ENCODE measurements at regions not wholly inside any gene's neighbourhood (a gene's known extent, or its start where the extent isn't known, plus 50 kb on each side); places are given as distances from the start of the nearest gene placed in this dataset.

DNA sequence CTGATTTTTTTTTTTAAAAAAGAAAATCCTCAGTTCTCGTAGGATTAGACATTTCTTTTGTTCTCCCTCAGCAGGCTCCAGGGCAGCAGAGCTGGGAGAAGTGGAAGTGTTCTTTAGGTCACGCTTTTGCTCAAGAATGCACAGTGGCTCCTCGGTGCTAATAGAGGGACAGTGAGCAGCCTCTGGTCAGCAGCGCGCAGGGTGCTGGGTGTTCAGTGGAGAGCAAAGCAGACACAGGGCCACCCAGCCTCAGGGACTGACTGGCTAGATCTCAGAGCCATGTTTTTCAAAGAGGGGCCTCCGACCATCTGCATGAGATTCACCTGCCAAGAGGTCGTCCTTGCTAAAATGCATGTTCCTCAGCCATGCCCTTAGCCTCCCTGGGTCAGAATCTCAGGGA lies 218.8 kb downstream of the HAUS1 start:
- DNase-seq (ENCODE audit: low read depth) = no peak

GRCh38 chr18:46324087-46324955 lies 220.1 kb downstream of the HAUS1 start:
- peak; percentile 40 for DNase-seq (ENCODE audit: low read depth)

GRCh38 chr18:46325895-46326294 lies 221.7 kb downstream of the HAUS1 start:
- DNase-seq (ENCODE audit: low read depth) = no peak

DNA sequence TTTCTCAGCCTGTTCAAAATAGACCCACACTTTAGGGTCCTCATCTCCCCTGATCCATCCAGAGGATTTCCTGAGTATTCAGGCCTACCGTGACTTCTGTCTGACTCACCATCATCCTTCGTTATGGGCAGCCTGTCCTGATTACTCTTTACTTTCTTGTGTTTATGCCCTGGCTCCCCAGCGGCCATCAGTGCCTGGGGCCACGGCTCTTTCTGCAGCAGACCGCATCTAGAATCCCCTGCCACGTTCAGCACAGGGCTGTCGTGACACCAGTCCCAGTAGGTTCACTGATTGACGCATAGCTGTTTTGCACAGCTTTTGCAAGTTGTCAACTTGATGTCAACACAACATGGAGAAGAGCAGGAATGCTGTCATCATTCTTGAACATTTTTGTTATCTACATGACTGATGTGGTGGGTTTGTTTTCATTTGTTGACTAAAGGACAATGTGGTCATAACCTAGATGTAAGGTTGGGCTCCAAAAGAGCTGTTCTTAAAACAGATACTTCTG lies 225.6 kb downstream of the HAUS1 start:
- no peak for DNase-seq (ENCODE audit: low read depth)

- DNase-seq (ENCODE audit: low read depth) = no peak
Observed at GRCh38 chr18:46331316-46331715, 227.1 kb downstream of the HAUS1 start.

- DNase-seq (ENCODE audit: low read depth) = no peak
Observed at GRCh38 chr18:46332286-46332801, 228.2 kb downstream of the HAUS1 start.

GRCh38 chr18:46332921-46333341 lies 228.7 kb downstream of the HAUS1 start:
- DNase-seq (ENCODE audit: low read depth) = no peak

DNA sequence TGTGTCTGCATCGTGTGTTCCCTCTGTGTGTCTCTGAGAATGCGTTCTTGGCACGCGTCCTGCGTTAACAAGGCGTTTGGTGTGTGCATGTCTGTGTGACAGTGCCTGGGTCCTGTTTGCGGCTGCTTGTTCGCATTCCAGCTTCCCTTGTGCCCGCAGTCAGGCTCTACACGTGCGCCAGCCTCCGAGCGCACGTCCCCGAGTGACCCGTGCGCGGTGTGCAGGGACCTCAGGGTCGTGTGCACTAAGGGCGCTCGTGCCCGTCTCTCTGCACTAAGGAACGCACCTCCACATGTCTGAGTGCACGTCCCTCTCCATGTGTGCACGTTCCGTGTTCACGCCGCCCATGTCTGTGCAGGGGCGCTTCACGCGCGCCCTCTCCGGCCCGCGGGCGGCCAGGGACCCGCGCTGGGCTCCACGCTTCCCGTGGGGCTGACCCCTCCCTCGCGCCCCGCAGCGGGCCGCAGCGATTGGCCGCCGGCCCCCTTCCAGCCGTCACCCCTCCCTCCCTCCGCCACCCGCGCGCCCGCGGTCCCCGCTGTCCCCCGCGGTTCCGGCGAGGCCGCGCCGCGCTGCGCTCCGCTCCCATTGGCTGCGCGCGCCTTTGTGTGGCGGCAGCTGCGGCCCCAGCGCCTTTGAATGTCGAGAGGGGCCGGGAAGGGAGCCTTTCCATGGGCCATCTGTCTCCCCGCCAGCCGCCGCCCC lies 229.4 kb downstream of the HAUS1 start:
- DNase-seq (ENCODE audit: low read depth) = no peak

GRCh38 chr18:46334868-46335281 lies 230.7 kb downstream of the HAUS1 start:
- DNase-seq (ENCODE audit: low read depth) = no peak

DNA sequence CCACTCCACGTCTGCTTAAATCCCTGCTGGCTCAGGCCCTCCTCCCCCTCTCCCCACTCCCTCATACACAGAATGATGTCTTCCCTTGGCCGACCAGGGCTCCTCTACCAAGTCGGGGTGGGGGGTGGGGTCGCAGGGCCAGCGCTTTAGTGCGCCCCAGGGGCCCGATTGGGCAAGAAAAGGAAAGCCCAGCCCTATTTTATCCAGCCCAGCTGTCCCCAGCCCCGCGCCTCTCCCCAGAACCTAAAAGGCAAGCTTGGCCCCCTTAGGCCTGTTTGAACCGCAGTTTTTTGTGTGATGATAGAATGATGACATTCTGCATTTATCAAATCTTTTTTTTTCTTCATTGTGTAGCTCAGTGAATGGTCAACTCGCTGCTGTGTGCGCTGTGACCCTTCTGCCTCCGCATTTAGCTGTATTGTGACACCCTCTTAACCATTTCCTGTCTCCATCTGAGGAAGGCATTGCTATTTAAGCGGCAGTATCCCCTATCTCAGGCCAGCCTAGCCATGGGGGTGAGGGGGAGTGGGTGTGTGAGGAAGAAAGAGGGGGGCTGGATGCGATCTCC lies 231.4 kb downstream of the HAUS1 start:
- no peak for DNase-seq (ENCODE audit: low read depth)

GRCh38 chr18:46336278-46337111 lies 232.3 kb downstream of the HAUS1 start:
- DNase-seq (ENCODE audit: low read depth) = no peak

DNA sequence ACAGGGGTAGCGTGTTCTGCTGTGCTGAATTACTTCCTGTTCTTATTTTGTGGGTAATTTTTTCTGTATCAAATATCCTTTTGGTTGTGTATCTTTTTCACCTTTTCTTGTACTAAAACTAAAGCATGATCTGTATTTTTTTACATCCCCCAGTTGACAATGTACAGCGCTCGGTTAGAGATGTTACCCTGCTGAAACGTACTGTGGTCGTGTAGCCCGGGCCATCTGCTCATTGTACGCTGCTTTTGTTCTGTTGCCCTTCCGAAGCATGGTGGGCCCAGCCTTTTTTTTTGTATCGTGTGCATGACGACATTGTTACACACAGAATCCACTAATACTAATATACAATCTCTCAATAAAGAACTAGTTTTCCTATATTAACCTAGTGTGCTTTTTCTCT lies 233.1 kb downstream of the HAUS1 start:
- DNase-seq (ENCODE audit: low read depth) = no peak

GRCh38 chr18:46338205-46338604 lies 234.0 kb downstream of the HAUS1 start:
- DNase-seq (ENCODE audit: low read depth) = no peak

DNA sequence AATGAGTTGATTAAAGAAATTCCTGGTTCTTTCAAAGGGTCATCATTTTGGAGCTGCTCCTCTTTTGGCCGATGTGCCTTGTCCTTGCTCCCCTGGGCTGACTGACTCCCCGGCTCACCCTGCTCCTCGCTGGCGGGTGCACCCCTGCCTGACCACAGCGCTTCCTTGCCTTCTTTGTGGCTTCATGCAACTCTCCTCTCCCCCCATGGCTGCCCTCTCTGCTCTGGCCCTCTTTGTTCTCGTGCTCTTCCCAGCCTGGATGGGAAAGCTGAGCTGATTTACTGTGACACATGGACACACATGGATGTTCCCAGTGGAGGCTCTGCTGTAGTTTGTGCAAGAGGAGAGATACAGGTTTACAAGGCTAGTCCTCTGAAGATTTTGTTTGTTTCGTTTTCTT lies 234.6 kb downstream of the HAUS1 start:
- no peak for DNase-seq (ENCODE audit: low read depth)

- DNase-seq (ENCODE audit: low read depth) = no peak
Observed at GRCh38 chr18:46340716-46341115, 236.5 kb downstream of the HAUS1 start.

- no peak for DNase-seq (ENCODE audit: low read depth)
Observed at GRCh38 chr18:46341986-46342525, 237.9 kb downstream of the HAUS1 start.

- no peak for DNase-seq (ENCODE audit: low read depth)
Observed at GRCh38 chr18:46343456-46343855, 239.3 kb downstream of the HAUS1 start.

DNA sequence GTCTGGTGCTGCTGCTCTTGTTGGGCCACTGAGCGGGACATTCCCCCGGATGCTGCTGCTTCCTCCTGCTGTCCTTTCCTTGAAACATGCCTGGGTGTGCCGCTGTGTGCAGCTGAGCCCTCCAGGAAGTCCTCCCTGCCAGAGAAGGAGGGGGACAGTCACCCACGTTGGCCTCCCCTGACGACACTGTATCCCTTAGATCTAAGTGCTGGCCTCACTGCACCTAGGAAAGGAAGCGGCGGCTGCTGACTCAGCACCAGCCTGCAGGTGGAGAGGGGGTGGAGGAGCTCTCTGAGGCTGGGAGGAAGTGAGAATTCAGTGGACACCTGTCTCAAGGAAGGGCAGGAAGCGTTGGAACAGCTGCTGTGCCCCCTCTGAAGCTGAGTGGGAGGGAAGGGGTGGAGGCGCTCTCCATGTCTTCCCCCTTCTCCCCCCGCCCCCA lies 239.8 kb downstream of the HAUS1 start:
- DNase-seq (ENCODE audit: low read depth) = no peak

DNA sequence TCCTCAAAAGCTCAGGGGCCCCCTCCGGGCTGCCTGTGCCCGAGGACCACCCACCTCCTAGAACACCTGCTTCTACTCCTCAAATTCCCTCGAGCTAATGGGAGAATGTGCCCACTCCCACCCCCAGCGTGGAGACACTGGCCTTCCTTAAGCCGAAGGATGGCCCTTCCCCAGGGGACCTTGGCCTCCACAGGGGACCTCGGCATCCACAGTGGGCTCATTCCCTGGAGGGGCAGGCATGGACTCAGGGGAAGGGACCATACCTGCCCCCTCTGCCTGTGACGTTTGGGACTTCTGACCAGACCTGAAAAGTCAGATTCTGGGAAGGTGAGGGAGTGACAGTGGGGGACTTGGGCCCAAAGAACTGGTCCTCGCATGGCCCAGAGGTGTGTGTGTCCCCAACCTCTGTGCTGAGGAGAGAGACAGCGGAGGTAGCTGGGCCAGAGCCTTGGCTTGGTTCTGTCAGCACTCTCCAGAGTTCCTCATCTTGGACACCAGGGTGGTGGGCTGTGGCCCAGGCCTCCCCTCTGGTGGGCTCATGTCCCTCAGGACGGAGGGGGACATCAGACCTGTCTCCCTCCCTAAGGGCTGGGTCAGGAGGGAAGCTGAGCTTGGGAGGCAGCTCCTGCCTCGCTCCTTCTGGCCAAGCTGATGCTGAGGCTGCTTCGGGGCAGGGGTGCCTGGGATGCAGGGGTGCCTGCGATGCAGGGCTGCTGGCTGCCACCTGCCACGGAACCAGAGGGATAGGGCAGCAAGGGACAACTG lies 240.4 kb downstream of the HAUS1 start:
- DNase-seq (ENCODE audit: low read depth) = no peak

DNA sequence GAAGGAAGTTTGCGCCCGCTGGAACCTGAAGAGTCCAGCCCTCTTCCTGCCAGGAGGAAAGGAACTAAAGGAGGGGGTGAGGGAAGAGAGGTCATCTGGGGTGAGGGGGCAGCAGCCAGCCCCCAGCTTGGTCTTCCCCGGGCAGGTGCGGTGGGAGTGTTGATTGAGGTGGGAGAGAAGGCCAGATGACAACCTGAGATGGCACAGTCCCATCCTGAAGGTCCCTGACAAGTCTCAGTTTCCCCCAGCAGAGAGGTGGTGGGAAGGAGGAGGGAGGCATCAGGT lies 240.9 kb downstream of the HAUS1 start:
- DNase-seq (ENCODE audit: low read depth) = no peak

DNA sequence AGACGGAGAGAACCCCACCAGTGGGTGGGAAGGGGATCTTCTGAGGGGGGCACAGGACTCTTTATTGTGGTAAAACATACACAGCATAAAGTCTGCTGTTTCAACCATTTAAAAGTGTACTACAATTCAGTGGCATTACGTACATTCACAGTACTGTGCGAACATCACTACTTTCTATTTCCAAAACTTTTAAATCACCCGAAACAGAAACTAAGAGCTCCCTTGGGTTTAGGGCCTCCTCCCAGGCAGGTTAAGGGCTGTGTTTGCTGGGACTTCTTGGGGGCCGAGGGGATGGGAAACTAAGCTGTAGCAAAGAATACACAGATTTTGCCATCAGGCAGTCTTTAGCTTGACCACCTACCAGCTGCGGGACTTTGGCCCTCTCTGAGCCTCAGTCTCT lies 242.0 kb downstream of the HAUS1 start:
- no peak for DNase-seq (ENCODE audit: low read depth)

Data from non-pigmented ciliary epithelial cell (primary cell).